MM.1S (cell line): ENCODE measurements at regions not wholly inside any gene's neighbourhood (a gene's known extent, or its start where the extent isn't known, plus 50 kb on each side); places are given as distances from the start of the nearest gene placed in this dataset.

Experiments used
- CTCF ChIP-seq: fragments of 300-600 bp; sonication (generic); IDR thresholded peaks from 2 replicates; pipeline ENCODE4 v1.5.1; 2016; ENCODE audit warnings: antibody characterized with exemption, low read length, mixed read lengths
- EZH2 ChIP-seq: fragments of 300-600 bp; sonication (generic); optimal IDR thresholded peaks from 2 replicates; pipeline ENCODE3; 2017; ENCODE audit warnings: low read depth, mild to moderate bottlenecking, antibody characterized with exemption, low read length, mixed read lengths
- EZH2phosphoT487 ChIP-seq: fragments of 300-600 bp; sonication (generic); IDR thresholded peaks from 2 replicates; pipeline ENCODE4 v1.6.1; 2018; ENCODE audit warnings: antibody characterized with exemption, low read length

GRCh38 chr10:44628921-44629320, 244.0 kb upstream of the CXCL12 start:
- no peak for TF ChIP-seq CTCF
- TF ChIP-seq EZH2: no peak
- no peak for TF ChIP-seq EZH2phosphoT487
